ENCODE measurements at regions not wholly inside any gene's neighbourhood (a gene's known extent, or its start where the extent isn't known, plus 50 kb on each side); places are given as distances from the start of the nearest gene placed in this dataset.

DNA sequence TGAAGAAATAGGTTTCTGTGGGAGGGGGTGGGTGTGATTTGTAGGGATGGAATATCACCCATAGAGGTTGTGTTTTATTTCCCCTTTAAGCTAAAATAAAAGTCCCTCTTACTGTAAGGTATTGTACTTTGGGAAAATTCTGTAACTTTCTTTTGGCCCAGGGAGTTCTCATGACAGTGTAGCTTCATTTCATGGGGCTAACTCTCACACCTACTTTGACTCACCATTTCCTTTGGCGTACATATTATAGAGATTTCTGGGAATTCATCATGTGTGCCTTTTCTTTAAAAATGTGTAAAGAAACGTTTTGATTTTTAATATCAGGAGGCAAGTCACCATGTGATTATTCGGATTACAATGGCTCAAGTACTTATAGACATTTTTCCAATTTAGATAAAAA lies 477.7 kb upstream of the CFAP20DC start:
- TF ChIP-seq POLR2A (IDR thresholded peaks at IDR 0.05) (no peak), POLR2AphosphoS5 (IDR thresholded peaks at IDR 0.05; ENCODE audit: insufficient read depth in 1 of 2, low read depth in 1 of 2) (no peak)

Measured in vagina (tissue), 2 donors.